Stomach smooth muscle (tissue), 2 donors: ENCODE measurements at regions not wholly inside any gene's neighbourhood (a gene's known extent, or its start where the extent isn't known, plus 50 kb on each side); places are given as distances from the start of the nearest gene placed in this dataset.

Experiments used
- H3K27ac ChIP-seq: one replicate; pipeline ENCODE4 v1.7.0; 2013; ENCODE audit warnings: mild to moderate bottlenecking, low read length, inconsistent platforms
- H3K27me3 ChIP-seq, 2 donors: one replicate each; pipeline ENCODE4 v1.7.0; 2013; ENCODE audit warnings: low read length in 2 of 2; ENCODE audit not compliant: insufficient read depth in 2 of 2, control insufficient read depth in 1 of 2
- H3K36me3 ChIP-seq, 2 donors: one replicate each; pipeline ENCODE4 v1.7.0; 2013; ENCODE audit warnings: low read length in 2 of 2; ENCODE audit not compliant: control insufficient read depth in 2 of 2, insufficient read depth in 2 of 2
- H3K4me1 ChIP-seq: one replicate; pipeline ENCODE4 v1.7.0; 2013; ENCODE audit warnings: low read length; ENCODE audit not compliant: control insufficient read depth, insufficient read depth
- H3K4me3 ChIP-seq, 2 donors: one replicate each; pipeline ENCODE4 v1.7.0; 2013; ENCODE audit warnings: low read length in 2 of 2
- H3K9ac ChIP-seq, 2 donors: one replicate each; pipeline ENCODE4 v1.7.0; 2013; ENCODE audit warnings: low read length in 2 of 2, mild to moderate bottlenecking in 1 of 2
- H3K9me3 ChIP-seq, 2 donors: one replicate each; pipeline ENCODE4 v1.7.0; 2013; ENCODE audit warnings: low read length in 2 of 2; ENCODE audit not compliant: control insufficient read depth in 2 of 2
- donor health status: healthy.
- donor health status: Pancreatic carcinoma.

DNA sequence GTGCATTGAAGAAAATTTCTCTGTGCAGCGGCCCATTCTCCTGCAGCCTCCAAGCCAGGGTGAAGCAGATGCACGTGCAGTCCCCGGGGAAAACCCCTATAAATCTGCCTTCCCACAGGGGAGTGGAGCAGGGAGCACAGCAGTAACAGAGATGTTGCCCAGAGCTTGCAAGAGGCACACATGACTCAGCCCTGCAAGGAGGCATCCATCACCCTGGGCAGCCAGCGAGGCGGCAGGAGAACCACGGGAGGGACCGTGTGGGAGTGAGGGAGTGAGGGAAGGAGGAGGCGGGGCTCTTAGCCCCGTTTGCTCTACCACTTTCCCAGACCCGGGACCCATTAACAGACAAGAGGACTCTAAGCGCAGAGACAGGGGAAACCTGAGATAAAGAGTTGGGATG, 96.2 kb upstream of the ARAP3 start:
- Histone ChIP-seq H3K27ac (no peak overlapping the region), H3K9ac (no peak overlapping the region), H3K4me1 (no peaks in the 10 kb centered on the region), H3K27me3 (peaks cover 3 to 8% of the 10 kb centered on the region in 2 donors), H3K9me3 (no peaks in the 10 kb centered on the region), H3K4me3 (no peak overlapping the region), H3K36me3 (no peaks in the 10 kb centered on the region)

DNA sequence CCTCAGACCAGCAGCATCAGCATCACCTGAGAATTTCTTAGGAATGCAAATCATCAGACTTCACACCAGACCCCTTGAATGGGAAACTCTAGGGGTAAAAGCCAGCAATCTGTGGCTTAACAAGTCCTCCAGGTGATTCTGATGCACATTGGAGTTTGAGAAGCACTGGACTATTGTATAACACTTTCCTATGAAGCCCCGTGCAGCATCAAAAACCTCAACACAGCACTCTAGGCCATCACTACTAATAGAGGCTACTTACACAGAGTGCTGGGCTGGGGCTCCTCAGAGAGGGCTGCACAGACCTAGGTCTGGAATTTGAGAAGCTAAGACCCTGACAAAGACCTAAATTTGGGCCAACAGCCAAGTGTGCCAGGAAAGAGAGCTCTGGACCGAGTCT, 95.7 kb upstream of the ARAP3 start:
- Histone ChIP-seq H3K9me3 (no peaks in the 10 kb centered on the region), H3K36me3 (no peaks in the 10 kb centered on the region), H3K27ac (no peak overlapping the region), H3K4me1 (no peaks in the 10 kb centered on the region), H3K9ac (no peak overlapping the region), H3K4me3 (no peak overlapping the region), H3K27me3 (peaks cover 3 to 8% of the 10 kb centered on the region in 2 donors)

DNA sequence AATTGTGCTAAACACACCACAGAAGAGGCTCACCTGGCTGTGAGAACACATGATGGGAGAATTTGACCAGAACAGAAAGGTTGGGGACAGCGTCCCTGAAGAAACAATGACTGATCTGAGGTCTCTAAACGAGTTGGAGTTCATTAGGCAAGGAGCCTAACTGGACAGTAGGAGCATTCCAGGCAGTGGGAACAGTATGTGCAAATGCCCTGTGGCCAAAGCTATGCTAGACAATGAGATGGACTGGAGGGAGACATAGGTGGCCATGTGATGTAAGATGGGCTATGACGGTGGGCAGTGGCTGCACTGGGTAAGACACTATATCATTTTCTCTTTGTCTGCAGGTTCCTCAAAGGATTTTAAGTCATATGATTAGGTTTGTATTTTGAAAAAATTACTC, 95.1 kb upstream of the ARAP3 start:
- Histone ChIP-seq H3K27ac (no peak overlapping the region), H3K36me3 (no peaks in the 10 kb centered on the region), H3K4me1 (no peaks in the 10 kb centered on the region), H3K9ac (no peak overlapping the region), H3K9me3 (no peaks in the 10 kb centered on the region), H3K4me3 (no peak overlapping the region), H3K27me3 (peaks cover 3 to 8% of the 10 kb centered on the region in 2 donors)

DNA sequence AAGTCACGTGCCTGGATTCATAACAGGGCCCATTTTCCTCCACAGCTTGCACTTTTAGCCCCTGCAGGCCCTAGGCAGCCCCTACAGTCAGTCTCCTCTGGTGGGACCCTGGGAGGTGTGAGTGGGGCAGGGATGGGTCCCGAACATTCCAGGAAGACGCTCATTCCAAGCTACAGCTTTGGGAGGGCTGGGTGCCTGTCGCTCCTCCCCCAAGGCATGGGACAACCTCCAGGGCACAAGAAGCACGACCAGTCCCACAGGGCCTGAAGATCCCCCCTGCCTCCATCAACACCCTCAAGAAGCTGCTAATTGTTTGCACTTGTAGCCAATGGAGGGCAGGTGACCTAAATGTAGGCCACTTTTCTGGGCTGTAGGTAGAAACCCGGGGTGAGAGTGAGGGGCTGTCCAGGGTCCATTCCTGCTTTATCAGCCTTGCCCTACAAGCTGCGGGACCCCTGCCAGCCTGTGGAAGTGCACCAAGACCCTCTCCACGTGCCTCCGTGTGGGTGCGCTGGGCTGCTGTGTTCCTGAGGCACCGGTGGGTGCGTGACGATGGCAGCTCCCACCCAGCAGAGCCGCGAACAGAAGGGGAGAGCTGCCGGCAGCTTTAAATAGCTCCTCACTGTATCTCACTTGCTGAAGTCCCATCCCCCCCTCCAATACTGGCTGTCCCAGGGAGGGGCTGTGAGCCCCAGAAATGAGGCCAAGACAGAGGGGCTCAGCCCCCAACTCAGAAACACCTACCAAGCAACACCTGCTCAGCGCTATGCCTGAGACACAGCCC, 91.9 kb upstream of the ARAP3 start:
- Histone ChIP-seq H3K27me3 (peaks cover 0 to 2% of the 10 kb centered on the region in 2 donors), H3K9ac (no peak overlapping the region), H3K36me3 (no peaks in the 10 kb centered on the region), H3K9me3 (no peaks in the 10 kb centered on the region), H3K4me3 (no peak overlapping the region), H3K27ac (no peak overlapping the region), H3K4me1 (no peaks in the 10 kb centered on the region)

DNA sequence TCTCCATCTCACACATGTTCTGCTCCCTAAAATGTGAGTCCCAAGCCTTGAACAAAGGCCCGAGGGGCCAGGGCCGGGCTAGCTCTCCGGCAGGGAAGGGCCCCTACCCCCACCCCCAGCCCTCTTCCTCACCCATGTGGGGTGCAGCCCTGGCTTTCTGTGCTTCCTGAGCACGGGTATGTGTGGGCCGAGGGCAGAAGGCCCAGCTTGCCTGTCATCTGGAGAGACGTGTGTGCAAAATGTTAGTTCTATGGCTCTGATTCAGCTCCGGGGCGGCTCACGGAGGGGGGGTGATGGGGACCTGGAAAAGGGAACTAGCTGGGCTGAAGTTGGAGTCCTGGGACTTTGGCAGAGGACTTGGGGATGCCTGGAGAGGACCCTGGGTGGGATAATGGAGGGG, 90.3 kb upstream of the ARAP3 start:
- Histone ChIP-seq H3K9ac (no peak overlapping the region), H3K27ac (no peak overlapping the region), H3K36me3 (no peaks in the 10 kb centered on the region), H3K4me3 (no peak overlapping the region), H3K9me3 (no peaks in the 10 kb centered on the region), H3K4me1 (no peaks in the 10 kb centered on the region), H3K27me3 (no peaks in the 10 kb centered on the region)

DNA sequence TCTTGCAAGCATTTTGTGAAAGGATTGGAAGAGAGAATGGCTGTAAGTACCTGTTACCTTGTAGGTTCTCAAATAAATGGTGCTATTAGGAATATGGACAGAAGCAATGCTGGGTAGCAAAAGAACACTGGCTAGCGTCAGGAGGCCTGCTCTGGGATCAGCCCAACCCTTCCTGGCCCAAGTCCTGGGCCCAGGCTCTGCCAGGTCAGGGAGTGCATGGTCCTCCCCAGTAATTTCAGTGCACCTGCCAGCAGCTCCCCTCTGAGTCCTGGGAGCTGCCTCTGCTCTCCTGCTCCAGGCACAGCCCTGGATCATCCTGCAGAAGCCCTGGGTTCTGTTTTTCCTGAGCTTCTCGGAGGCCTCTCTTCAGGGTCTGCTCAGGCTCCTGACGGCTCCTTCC, 89.5 kb upstream of the ARAP3 start:
- H3K9me3 ChIP-seq = no peaks in the 10 kb centered on the region
- no peaks in the 10 kb centered on the region for H3K36me3 ChIP-seq
- H3K27me3 ChIP-seq = no peaks in the 10 kb centered on the region
- no peak overlapping the region for H3K9ac ChIP-seq
- H3K4me1 ChIP-seq = no peaks in the 10 kb centered on the region
- H3K27ac ChIP-seq = no peak overlapping the region
- no peak overlapping the region for H3K4me3 ChIP-seq

DNA sequence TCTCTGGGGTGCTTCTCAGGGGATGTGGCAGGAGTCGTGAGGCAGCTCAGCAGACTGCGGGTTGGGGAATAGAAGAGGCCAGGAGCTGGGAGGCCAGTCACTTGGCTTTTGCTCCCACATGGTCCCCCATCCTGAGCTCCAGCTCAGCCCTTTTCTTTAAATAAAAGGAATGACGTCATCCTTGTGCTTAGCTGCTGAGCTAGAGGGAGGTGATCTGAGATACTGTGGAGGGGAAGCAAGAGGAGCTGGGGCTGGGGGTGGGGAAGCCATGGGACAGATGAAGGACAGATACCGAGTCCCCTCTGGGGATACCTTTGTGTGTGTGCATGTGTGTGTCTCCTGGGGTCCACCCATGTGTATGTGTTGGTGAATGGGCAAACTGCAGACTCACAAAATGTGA, 89.0 kb upstream of the ARAP3 start:
- H3K4me3 ChIP-seq = no peak overlapping the region
- H3K27ac ChIP-seq = no peak overlapping the region
- no peaks in the 10 kb centered on the region for H3K4me1 ChIP-seq
- H3K9me3 ChIP-seq = no peaks in the 10 kb centered on the region
- no peaks in the 10 kb centered on the region for H3K36me3 ChIP-seq
- no peaks in the 10 kb centered on the region for H3K27me3 ChIP-seq
- H3K9ac ChIP-seq = no peak overlapping the region

DNA sequence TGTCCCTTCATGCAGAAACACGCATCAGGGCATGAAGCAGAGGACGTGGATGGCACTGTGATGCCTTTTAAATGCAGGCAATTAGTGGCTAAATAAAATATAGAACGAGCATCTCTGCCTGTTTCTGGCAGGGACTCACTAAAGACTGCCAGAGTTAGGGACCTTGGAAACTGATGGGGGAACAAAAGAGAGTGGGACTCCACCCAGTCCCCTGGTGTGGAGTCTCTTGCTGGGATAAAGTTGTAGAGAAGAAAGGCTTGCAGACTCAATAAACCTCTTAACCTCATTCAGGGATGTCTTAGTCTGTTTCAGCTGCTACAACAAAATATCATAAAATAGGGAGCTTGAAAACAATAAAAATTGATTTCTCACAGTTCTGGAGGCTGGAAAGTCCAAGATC, 87.6 kb upstream of the ARAP3 start:
- no peaks in the 10 kb centered on the region for H3K9me3 ChIP-seq
- no peak overlapping the region for H3K27ac ChIP-seq
- H3K9ac ChIP-seq = no peak overlapping the region
- no peak overlapping the region for H3K4me3 ChIP-seq
- no peaks in the 10 kb centered on the region for H3K27me3 ChIP-seq
- H3K4me1 ChIP-seq = no peaks in the 10 kb centered on the region
- H3K36me3 ChIP-seq = no peaks in the 10 kb centered on the region

DNA sequence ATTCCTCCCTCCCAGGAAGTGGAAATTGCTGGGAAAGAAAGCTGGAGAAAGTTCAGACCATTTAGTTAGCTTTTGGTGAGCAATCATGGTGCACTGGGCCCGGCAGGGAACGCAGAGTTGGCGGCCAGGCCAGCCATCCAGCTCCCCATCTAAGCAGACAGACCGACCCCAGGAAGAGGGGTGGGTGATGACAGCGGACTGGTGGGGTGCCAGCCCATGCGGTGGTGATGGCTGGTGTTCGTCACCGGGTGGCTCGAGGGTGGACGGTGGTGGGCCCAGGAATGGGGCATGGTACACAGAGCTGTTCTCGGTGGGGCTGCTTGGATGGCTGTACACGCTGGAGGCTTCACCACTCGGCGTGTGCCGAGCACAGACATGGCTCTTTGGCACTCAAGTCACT, 85.6 kb upstream of the ARAP3 start:
- H3K9ac ChIP-seq = no peak overlapping the region
- H3K27me3 ChIP-seq = peaks cover 0 to 2% of the 10 kb centered on the region in 2 donors
- no peak overlapping the region for H3K27ac ChIP-seq
- H3K36me3 ChIP-seq = no peaks in the 10 kb centered on the region
- no peaks in the 10 kb centered on the region for H3K9me3 ChIP-seq
- no peak overlapping the region for H3K4me3 ChIP-seq
- H3K4me1 ChIP-seq = no peaks in the 10 kb centered on the region

DNA sequence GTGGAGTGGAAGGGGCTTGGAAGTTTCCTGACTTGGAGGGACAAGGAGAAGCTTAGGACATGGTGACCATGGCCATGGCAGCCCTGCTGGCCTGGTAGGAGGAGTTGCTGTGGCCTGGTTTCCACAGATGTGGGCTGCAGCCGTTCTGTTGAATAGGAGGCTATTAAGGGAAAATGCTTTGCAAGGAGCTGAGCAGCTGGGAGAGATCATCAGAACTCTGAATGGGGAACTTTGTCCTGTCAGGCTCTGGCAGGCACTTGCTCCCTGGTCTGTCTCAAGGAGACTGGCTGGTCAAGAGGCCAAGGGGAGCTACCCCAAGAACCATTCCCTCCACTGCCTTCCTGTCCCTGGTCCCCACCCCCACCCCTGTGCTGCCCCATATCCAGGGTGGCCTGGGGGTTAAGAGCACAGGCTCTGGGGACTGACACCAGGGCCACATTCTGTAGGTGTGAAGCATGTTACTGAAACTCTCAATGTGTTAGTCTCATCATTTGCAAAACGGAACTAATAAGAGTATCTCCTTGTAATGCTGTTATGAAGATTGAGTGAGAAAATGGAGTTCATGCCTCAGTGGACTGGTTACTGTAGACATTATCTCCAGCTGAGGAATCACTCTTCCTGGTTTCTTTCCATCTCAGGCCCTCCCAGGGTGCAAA, 84.0 kb upstream of the ARAP3 start:
- Histone ChIP-seq H3K27ac (no peak overlapping the region), H3K4me1 (no peaks in the 10 kb centered on the region), H3K36me3 (no peaks in the 10 kb centered on the region), H3K9me3 (no peaks in the 10 kb centered on the region), H3K27me3 (peaks cover 2 to 11% of the 10 kb centered on the region in 2 donors), H3K4me3 (no peak overlapping the region), H3K9ac (no peak overlapping the region)

DNA sequence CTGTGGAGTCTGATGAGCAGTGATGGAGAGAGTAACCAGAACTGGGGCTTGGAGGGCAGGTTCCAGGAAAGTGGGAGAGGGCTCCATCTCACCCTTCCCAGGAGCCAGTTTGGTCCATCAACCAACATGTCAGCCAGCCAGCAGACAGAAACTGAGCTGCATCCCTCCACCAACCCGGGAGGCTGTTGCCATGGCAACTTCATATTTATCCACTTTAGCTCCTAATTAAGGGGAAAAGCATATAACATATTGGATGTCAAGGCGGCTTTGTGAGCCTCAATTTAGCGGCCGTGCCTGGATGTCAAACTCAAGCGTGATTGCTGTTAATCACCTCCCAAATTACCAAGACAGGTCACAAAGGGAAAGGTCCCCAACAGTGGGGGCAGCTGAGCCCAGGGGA, 81.5 kb upstream of the ARAP3 start:
- Histone ChIP-seq H3K9ac (no peak overlapping the region), H3K4me1 (no peaks in the 10 kb centered on the region), H3K27me3 (peaks cover 2 to 18% of the 10 kb centered on the region in 2 donors), H3K9me3 (no peaks in the 10 kb centered on the region), H3K27ac (no peak overlapping the region), H3K36me3 (no peaks in the 10 kb centered on the region), H3K4me3 (no peak overlapping the region)
